GM23248 (cell line): ENCODE measurements at regions not wholly inside any gene's neighbourhood (a gene's known extent, or its start where the extent isn't known, plus 50 kb on each side); places are given as distances from the start of the nearest gene placed in this dataset.

Experiments used
- EZH2 ChIP-seq: fragments of 200-600 bp; sonication (generic); IDR thresholded peaks from 2 replicates; pipeline ENCODE4 v1.6.1; 2018; ENCODE audit warnings: antibody characterized with exemption, mild to moderate bottlenecking; ENCODE audit not compliant: insufficient read depth, poor library complexity, severe bottlenecking
- EZH2phosphoT487 ChIP-seq: fragments of 200-600 bp; sonication (generic); IDR thresholded peaks from 2 replicates; pipeline ENCODE4 v1.6.1; 2018; ENCODE audit warnings: antibody characterized with exemption, moderate library complexity, mild to moderate bottlenecking, low read depth; ENCODE audit not compliant: insufficient read depth

- TF ChIP-seq EZH2 (no peak), EZH2phosphoT487 (no peak)
Observed at GRCh38 chrX:34562006-34562405, 95.1 kb downstream of the TMEM47 start.
